Uterus (tissue), 2 donors: ENCODE measurements at regions not wholly inside any gene's neighbourhood (a gene's known extent, or its start where the extent isn't known, plus 50 kb on each side); places are given as distances from the start of the nearest gene placed in this dataset.

Experiments
- CTCF ChIP-seq, 4 experiments: fragments of 200-600 bp in 2 of 4; fragments of 450-650 bp in 2 of 4; sonication (generic) in 2 of 4; IDR thresholded peaks; one replicate each; pipeline ENCODE4 v1.5.1; 2016 to 2019; ENCODE audit warnings: antibody characterized with exemption in 4 of 4, mild to moderate bottlenecking in 2 of 4, moderate library complexity in 1 of 4
- POLR2A ChIP-seq, 2 donors: fragments of 450-650 bp; IDR thresholded peaks; one replicate each; pipeline ENCODE4 v1.6.1; 2016; ENCODE audit warnings: antibody characterized with exemption in 2 of 2, mild to moderate bottlenecking in 1 of 2, moderate library complexity in 1 of 2

GRCh38 chr2:226403369-226403768, 396.3 kb downstream of the IRS1 start:
- no peak for TF ChIP-seq CTCF (IDR thresholded peaks at IDR 0.05)
- TF ChIP-seq POLR2A (IDR thresholded peaks at IDR 0.05) = no peak
